ACC112 (cell line): ENCODE measurements at regions not wholly inside any gene's neighbourhood (a gene's known extent, or its start where the extent isn't known, plus 50 kb on each side); places are given as distances from the start of the nearest gene placed in this dataset.

Experiments used
- H2AFZ ChIP-seq: fragments of 200-600 bp; sonication (generic); one replicate; pipeline ENCODE4 v1.6.0; 2017; ENCODE audit warnings: antibody characterized with exemption, low read length; ENCODE audit not compliant: unreplicated experiment
- H3K27ac ChIP-seq: fragments of 200-600 bp; sonication (generic); 2 replicates; pipeline ENCODE4 v1.5.1; 2014; ENCODE audit warnings: low read depth, mild to moderate bottlenecking, antibody characterized with exemption, low read length, moderate library complexity
- H3K27me3 ChIP-seq: fragments of 200-600 bp; sonication (generic); 2 replicates; pipeline ENCODE4 v1.6.1; 2014; ENCODE audit warnings: mild to moderate bottlenecking, antibody characterized with exemption, low read length, moderate library complexity, mixed read lengths; ENCODE audit not compliant: insufficient read depth
- H3K36me3 ChIP-seq: fragments of 200-600 bp; sonication (generic); 2 replicates; pipeline ENCODE4 v1.6.1; 2016; ENCODE audit warnings: mild to moderate bottlenecking, antibody characterized with exemption, low read length, moderate library complexity, mixed read lengths; ENCODE audit not compliant: insufficient read depth
- H3K4me1 ChIP-seq: fragments of 200-600 bp; sonication (generic); one replicate; pipeline ENCODE4 v1.6.1; 2016; ENCODE audit warnings: low read length, mixed read lengths; ENCODE audit not compliant: insufficient read depth, unreplicated experiment, control insufficient read depth
- H3K4me3 ChIP-seq: fragments of 200-600 bp; sonication (generic); 2 replicates; pipeline ENCODE4 v1.5.1; 2014; ENCODE audit warnings: mild to moderate bottlenecking, low read depth, low read length
- H3K79me2 ChIP-seq: fragments of 200-600 bp; sonication (generic); one replicate; pipeline ENCODE4 v1.6.0; 2016; ENCODE audit warnings: low read length; ENCODE audit not compliant: control insufficient read depth, unreplicated experiment, insufficient read depth

DNA sequence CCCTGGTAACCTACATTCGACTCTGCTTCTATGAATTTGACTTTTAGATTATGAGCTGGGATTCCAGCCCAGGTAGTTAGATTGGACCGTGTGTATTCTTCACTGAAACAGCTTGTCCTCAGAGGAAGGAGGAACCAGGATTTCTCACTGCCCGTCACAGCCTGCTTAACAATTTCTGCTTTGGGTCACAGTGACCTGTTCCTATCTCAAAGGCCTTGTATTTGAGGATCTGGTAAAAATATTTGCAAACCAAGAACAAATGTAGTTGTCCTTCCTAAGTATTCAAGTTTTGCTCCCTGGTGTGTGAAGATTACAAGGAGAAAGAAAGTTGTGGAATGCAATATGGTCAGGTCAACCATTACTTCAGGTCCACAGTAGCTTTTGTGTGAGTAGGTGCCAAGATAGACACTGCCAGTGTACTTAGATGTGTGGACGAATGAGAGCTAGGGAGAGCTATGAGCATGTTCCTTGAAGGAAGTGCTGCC, 55.1 kb downstream of the KIF4B start:
- Histone ChIP-seq H3K4me1 (no peaks in the 10 kb centered on the region), H3K27ac (no peak overlapping the region), H3K36me3 (no peaks in the 10 kb centered on the region), H2AFZ (no peak overlapping the region), H3K79me2 (no peaks in the 10 kb centered on the region), H3K4me3 (no peak overlapping the region), H3K27me3 (peaks cover 19% of the 10 kb centered on the region)

DNA sequence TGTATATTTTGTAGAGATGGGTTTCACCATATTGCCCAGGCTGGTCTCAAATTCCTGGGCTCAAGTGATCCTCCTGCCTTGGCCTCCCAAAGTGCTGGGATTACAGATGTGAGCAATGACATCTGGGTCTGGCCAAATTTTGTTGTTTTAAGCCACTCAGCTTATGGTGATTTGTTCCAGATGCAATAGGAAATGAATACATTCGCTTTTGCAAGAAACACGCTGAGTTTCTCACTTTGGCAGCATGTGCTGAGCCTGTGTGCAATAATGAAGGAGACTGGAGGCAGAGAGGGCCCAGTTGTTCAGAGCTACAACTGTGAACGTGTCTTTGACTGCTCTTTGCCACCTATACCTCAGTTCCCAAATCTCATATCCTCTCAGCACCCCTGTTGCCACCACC, 56.4 kb downstream of the KIF4B start:
- Histone ChIP-seq H3K36me3 (no peaks in the 10 kb centered on the region), H3K79me2 (no peaks in the 10 kb centered on the region), H3K4me1 (no peaks in the 10 kb centered on the region), H3K27me3 (peaks cover 15% of the 10 kb centered on the region), H2AFZ (no peak overlapping the region), H3K27ac (no peak overlapping the region), H3K4me3 (no peak overlapping the region)

DNA sequence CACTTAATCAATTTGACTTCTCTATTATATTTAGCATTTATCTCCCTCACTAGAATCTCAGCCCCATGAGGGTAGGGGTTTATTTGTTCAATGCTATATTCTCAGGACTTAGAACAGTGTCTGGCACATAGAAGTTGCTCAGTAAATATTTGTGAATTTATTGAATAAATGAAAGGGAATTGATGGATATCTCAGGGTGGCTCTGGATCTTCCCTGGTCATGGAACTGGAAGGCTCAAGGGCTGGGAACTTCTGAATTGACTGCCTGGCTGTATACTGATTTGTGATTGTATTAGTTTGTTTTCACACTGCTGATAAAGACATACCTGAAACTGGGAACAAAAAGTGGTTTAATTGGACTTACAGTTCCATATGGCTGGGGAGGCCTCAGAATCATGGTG, 57.2 kb downstream of the KIF4B start:
- Histone ChIP-seq H3K27ac (no peak overlapping the region), H2AFZ (no peak overlapping the region), H3K4me1 (no peaks in the 10 kb centered on the region), H3K4me3 (no peak overlapping the region), H3K79me2 (no peaks in the 10 kb centered on the region), H3K27me3 (peaks cover 15% of the 10 kb centered on the region; the same call in 1 of the 2 replicates), H3K36me3 (no peaks in the 10 kb centered on the region)

GRCh38 chr5:155076379-155076778, 62.8 kb downstream of the KIF4B start:
- H3K27me3 ChIP-seq = 0 out of 2 replicates have a peak, but pooled peaks cover 6% of the 10 kb centered on the region
- H2AFZ ChIP-seq = no peak overlapping the region
- no peak overlapping the region for H3K27ac ChIP-seq
- no peak overlapping the region for H3K4me3 ChIP-seq
- H3K4me1 ChIP-seq = no peaks in the 10 kb centered on the region
- H3K36me3 ChIP-seq = no peaks in the 10 kb centered on the region
- H3K79me2 ChIP-seq = no peaks in the 10 kb centered on the region

DNA sequence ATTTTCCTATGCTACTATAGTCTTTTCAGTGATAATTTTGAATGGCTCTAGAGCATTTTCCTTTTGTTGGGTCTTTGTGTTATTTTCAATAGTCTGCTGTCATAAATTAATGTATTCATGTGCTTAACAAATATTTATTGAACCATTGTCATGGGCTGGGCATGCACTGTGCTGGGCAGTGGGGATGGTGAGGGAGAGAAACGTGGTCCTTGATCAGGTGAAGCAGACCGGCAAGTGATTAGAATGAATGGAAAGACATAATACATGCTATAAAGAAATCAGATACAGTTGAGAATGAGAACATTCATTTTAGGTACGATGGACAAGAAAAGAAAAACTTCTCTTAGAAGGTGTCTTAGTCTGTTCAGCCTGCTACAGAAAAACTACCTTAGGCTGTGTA, 66.1 kb downstream of the KIF4B start:
- H3K27ac ChIP-seq = no peak overlapping the region
- no peak overlapping the region for H2AFZ ChIP-seq
- H3K4me1 ChIP-seq = peaks cover 7% of the 10 kb centered on the region
- H3K36me3 ChIP-seq = no peaks in the 10 kb centered on the region
- no peak overlapping the region for H3K4me3 ChIP-seq
- H3K27me3 ChIP-seq = 0 out of 2 replicates have a peak, but pooled peaks cover 5% of the 10 kb centered on the region
- no peaks in the 10 kb centered on the region for H3K79me2 ChIP-seq

DNA sequence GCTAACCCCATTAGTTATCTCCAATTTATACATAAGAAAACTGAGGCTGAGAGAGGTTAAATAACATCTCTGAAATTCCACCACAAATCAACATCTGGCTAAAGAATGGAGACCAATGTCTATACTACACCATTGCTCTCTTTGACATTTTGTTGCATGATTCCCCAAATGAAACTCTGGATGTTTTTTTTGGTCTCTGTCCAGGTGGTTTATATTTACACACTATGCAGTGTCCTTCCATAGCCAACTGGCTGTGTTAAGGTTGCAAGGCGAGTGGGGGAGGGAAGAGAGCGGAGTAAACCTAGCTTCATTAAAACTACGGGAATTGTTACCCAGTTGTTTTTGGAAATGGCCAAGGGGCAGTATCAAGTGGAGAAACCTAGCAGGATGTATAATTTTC, 67.2 kb downstream of the KIF4B start:
- no peaks in the 10 kb centered on the region for H3K79me2 ChIP-seq
- no peak overlapping the region for H3K4me3 ChIP-seq
- no peaks in the 10 kb centered on the region for H3K36me3 ChIP-seq
- H3K4me1 ChIP-seq = peaks cover 7% of the 10 kb centered on the region
- no peak overlapping the region for H3K27ac ChIP-seq
- no peak overlapping the region for H2AFZ ChIP-seq
- H3K27me3 ChIP-seq = no peaks in the 10 kb centered on the region

DNA sequence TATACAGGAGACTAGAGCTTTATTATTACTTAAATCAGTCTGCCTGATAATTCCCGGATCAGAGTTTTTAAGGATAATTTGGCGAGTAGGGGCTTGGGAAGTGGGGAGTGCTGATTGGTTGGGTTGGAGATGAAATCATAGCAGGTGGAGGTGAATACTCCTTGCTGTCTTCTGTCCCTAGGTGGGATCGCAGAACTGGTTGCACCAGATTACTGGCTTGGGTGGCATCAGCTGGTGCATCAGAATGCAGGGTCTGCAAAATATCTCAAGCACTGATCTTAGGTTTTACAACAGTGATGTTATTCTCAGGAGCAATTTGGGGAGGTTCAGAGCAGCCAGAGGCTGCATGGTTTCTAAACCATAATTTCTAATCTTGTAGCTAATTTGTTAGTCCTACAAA, 68.1 kb downstream of the KIF4B start:
- no peaks in the 10 kb centered on the region for H3K36me3 ChIP-seq
- peaks cover 7% of the 10 kb centered on the region for H3K4me1 ChIP-seq
- no peaks in the 10 kb centered on the region for H3K79me2 ChIP-seq
- H3K27me3 ChIP-seq = no peaks in the 10 kb centered on the region
- H3K27ac ChIP-seq = no peak overlapping the region
- H3K4me3 ChIP-seq = no peak overlapping the region
- no peak overlapping the region for H2AFZ ChIP-seq

GRCh38 chr5:155082401-155082800, 68.8 kb downstream of the KIF4B start:
- no peak overlapping the region for H3K4me3 ChIP-seq
- no peaks in the 10 kb centered on the region for H3K79me2 ChIP-seq
- H3K27me3 ChIP-seq = no peaks in the 10 kb centered on the region
- H2AFZ ChIP-seq = no peak overlapping the region
- peaks cover 7% of the 10 kb centered on the region for H3K4me1 ChIP-seq
- no peak overlapping the region for H3K27ac ChIP-seq
- H3K36me3 ChIP-seq = no peaks in the 10 kb centered on the region

GRCh38 chr5:155085282-155085989, 71.9 kb downstream of the KIF4B start:
- H2AFZ ChIP-seq = no peak overlapping the region
- H3K27ac ChIP-seq = no peak overlapping the region
- no peaks in the 10 kb centered on the region for H3K79me2 ChIP-seq
- H3K27me3 ChIP-seq = no peaks in the 10 kb centered on the region
- no peaks in the 10 kb centered on the region for H3K36me3 ChIP-seq
- no peak overlapping the region for H3K4me3 ChIP-seq
- peaks cover 7% of the 10 kb centered on the region for H3K4me1 ChIP-seq

- Histone ChIP-seq H3K4me3 (no peak overlapping the region), H3K27me3 (no peaks in the 10 kb centered on the region), H3K4me1 (peaks cover 7% of the 10 kb centered on the region), H2AFZ (no peak overlapping the region), H3K79me2 (no peaks in the 10 kb centered on the region), H3K27ac (no peak overlapping the region), H3K36me3 (no peaks in the 10 kb centered on the region)
Observed at GRCh38 chr5:155087036-155087435, 73.5 kb downstream of the KIF4B start.

DNA sequence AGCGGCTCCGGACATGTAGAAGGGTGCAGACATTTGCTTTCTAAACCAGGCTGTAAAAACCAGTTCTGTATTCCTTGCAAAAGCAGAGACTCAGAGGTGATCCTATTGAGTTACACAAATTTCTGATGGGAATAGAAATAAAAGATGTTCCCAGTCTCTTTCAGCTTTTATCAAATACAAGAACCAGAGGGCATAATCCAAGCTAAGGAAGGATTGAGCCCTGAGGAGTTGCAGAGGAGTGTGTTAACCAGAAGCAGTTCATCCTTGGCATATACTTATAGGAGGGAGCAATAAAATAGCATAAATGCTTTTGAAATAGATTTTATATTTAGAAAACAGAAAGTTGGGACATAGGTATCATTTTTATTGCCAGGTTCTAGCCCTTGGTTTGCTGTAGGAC, 75.3 kb downstream of the KIF4B start:
- H3K4me1 ChIP-seq = no peaks in the 10 kb centered on the region
- H3K27ac ChIP-seq = no peak overlapping the region
- H2AFZ ChIP-seq = no peak overlapping the region
- H3K36me3 ChIP-seq = no peaks in the 10 kb centered on the region
- H3K4me3 ChIP-seq = no peak overlapping the region
- no peaks in the 10 kb centered on the region for H3K79me2 ChIP-seq
- H3K27me3 ChIP-seq = no peaks in the 10 kb centered on the region; the same call in 1 of the 2 replicates
